PC-3 (cell line): ENCODE measurements at regions not wholly inside any gene's neighbourhood (a gene's known extent, or its start where the extent isn't known, plus 50 kb on each side); places are given as distances from the start of the nearest gene placed in this dataset.
A peak's percentile ranks its signal among the peaks of the same experiment; 100 is the strongest.

Experiments used
- ATAC-seq: fragments of 200-7000 bp; cut with Tn5 transposase; 2 replicates; pipeline ENCODE4 v1.9.1; 2020; ENCODE audit warnings: mild to moderate bottlenecking, moderate library complexity
- BruUV-seq: library from RNA; stranded (reverse); fragments of 400-500 nt; replicated peaks from 2 replicates; lab custom pipeline; 2021; lab: Mats Ljungman, UMichigan
- CTCF ChIA-PET: fragments of 300-600 bp; sonication (Branson Sonifier 250); formaldehyde crosslinking; loops from one replicate; lab custom pipeline; 2022; ENCODE audit warnings: antibody characterized with exemption; lab: Charles Lee
- POLR2A ChIA-PET: fragments of 300-600 bp; sonication (Branson Sonifier 250); formaldehyde crosslinking; loops from one replicate; lab custom pipeline; 2022; ENCODE audit warnings: antibody characterized with exemption; ENCODE audit not compliant: unreplicated experiment; lab: Charles Lee
- DNase-seq: peaks from one replicate; pipeline ENCODE4 v3.0.0-alpha.2; 2015
- H2AFZ ChIP-seq: fragments of 300-600 bp; sonication (generic); 2 replicates; pipeline ENCODE4 v1.6.0; 2016; ENCODE audit warnings: antibody characterized with exemption, low read length
- H3F3A ChIP-seq: fragments of 300-600 bp; sonication (generic); one replicate; pipeline ENCODE4 v1.6.0; 2017; ENCODE audit warnings: antibody characterized with exemption, low read length, control low read depth, mild to moderate bottlenecking; ENCODE audit not compliant: unreplicated experiment
- H3K27ac ChIP-seq: fragments of 300-600 bp; sonication (generic); 2 replicates; pipeline ENCODE4 v1.5.1; 2016; ENCODE audit warnings: mild to moderate bottlenecking, low read length
- H3K27me3 ChIP-seq: fragments of 300-600 bp; sonication (generic); 2 replicates; pipeline ENCODE4 v1.6.1; 2016; ENCODE audit warnings: low read length, mixed read lengths
- H3K36me3 ChIP-seq: fragments of 300-600 bp; sonication (generic); 2 replicates; pipeline ENCODE4 v1.6.1; 2016; ENCODE audit warnings: low read depth, mixed run types, low read length, mixed read lengths
- H3K4me1 ChIP-seq: fragments of 300-600 bp; sonication (generic); 2 replicates; pipeline ENCODE4 v1.5.1; 2016; ENCODE audit warnings: low read length; ENCODE audit not compliant: insufficient read depth
- H3K4me2 ChIP-seq: fragments of 300-600 bp; sonication (generic); 2 replicates; pipeline ENCODE4 v1.6.0; 2016; ENCODE audit warnings: low read length
- H3K4me3 ChIP-seq: fragments of 300-600 bp; sonication (generic); 2 replicates; pipeline ENCODE4 v1.5.1; 2016; ENCODE audit warnings: mild to moderate bottlenecking, low read length, mixed read lengths
- H3K79me2 ChIP-seq: fragments of 300-600 bp; sonication (generic); 2 replicates; pipeline ENCODE4 v1.6.1; 2017; ENCODE audit warnings: low read length, mixed read lengths
- H3K9ac ChIP-seq: fragments of 300-600 bp; sonication (generic); 2 replicates; pipeline ENCODE4 v1.6.0; 2016; ENCODE audit warnings: mild to moderate bottlenecking, low read length
- H3K9me2 ChIP-seq: fragments of 300-600 bp; sonication (generic); replicated peaks from 2 replicates; pipeline ENCODE4 v1.6.1; 2016; ENCODE audit warnings: mixed run types, low read length, mixed read lengths
- H3K9me3 ChIP-seq: fragments of 300-600 bp; sonication (generic); 2 replicates; pipeline ENCODE4 v1.6.1; 2016; ENCODE audit warnings: low read length, mixed read lengths
- H4K20me1 ChIP-seq: fragments of 300-600 bp; sonication (generic); 2 replicates; pipeline ENCODE4 v1.6.1; 2016; ENCODE audit warnings: low read length, mixed read lengths
- CTCF ChIP-seq: fragments of 300-600 bp; sonication (generic); conservative IDR thresholded peaks from 2 replicates; pipeline ENCODE4 v1.5.1; 2017; ENCODE audit warnings: antibody characterized with exemption, low read depth, mild to moderate bottlenecking, low read length
- EZH2 ChIP-seq: fragments of 300-600 bp; sonication (generic); IDR thresholded peaks from one replicate; pipeline ENCODE4 v1.6.1; 2017; ENCODE audit warnings: antibody characterized with exemption, mild to moderate bottlenecking, low read length; ENCODE audit not compliant: unreplicated experiment
- EZH2phosphoT487 ChIP-seq: fragments of 300-600 bp; sonication (generic); IDR thresholded peaks from 2 replicates; pipeline ENCODE4 v1.6.1; 2018; ENCODE audit warnings: mild to moderate bottlenecking, antibody characterized with exemption, low read length, borderline replicate concordance
- intact Hi-C: fragments of 100-400 bp; cut with micrococcal nuclease; formaldehyde crosslinking; loops from 2 replicates; pipeline ENCODE4 v1.9.0; 2023

DNA sequence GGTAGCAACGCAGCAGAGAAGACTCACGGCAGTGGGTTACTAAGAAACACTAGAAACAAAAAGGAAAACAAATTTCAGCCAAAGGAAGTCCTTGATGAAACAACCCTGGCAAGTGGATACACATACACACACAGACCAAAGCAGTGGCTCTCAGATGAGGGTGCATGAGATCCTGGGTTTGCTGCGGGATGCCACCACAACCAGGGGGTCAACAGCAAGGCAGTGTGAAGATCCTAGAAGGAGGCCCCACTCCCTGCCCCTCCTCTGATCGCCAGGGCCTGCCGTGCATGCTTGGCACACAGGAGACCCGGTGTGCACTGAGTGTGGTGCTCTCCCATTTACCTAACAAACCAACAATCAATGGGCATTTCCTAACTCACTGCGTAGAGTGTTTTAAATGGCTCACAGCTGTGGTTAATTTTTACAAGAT, 252.3 kb upstream of the KLF14 start:
- Histone ChIP-seq H3K4me3 (no peak overlapping the region), H3K9ac (no peak overlapping the region), H3K79me2 (no peaks in the 10 kb centered on the region; the same call in 1 of the 2 replicates), H3K36me3 (no peaks in the 10 kb centered on the region), H3K27ac (no peak overlapping the region), H3F3A (no peaks in the 10 kb centered on the region), H3K4me2 (no peak overlapping the region), H4K20me1 (no peaks in the 10 kb centered on the region), H2AFZ (no peak overlapping the region), H3K9me2 (no peaks in the 10 kb centered on the region), H3K4me1 (peaks cover 3% of the 10 kb centered on the region; the same call in 1 of the 2 replicates), H3K9me3 (no peaks in the 10 kb centered on the region), H3K27me3 (no peaks in the 10 kb centered on the region)
- TF ChIP-seq EZH2 (no peak), EZH2phosphoT487 (no peak), CTCF (no peak)
- ChIA-PET POLR2A (no interaction called here), CTCF (no interaction called here)
- no TSS peak for BruUV-seq
- no peak for ATAC-seq
- intact Hi-C loops, result no loop called here
- DNase-seq, result no peak

DNA sequence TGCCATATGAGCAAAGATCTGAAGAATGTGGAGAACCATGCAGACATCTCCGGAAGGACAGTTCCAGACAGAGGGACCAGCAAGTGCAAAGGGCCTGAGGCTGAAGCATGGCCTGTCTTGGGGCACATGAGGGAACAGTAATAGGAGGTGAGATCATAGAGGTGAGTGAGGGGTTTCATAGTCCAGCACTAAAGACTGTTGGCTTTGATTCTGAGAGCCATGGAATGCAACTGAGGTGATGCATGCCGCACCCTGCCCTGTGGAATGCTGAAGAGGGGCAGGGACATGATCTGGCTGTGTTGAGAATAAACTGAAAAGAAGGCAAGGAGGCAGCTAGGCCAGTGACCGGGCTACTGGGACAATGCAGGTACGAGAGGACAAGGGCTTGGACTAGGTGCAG, 253.1 kb upstream of the KLF14 start:
- DNase-seq (peak; percentile 26), ATAC-seq (peak; percentile 31)
- H3K4me2 ChIP-seq, result no peak overlapping the region
- no TSS peak for BruUV-seq
- POLR2A ChIA-PET, result no interaction called here
- H3K79me2 ChIP-seq, result no peaks in the 10 kb centered on the region
- H3K9me2 ChIP-seq, result no peaks in the 10 kb centered on the region
- no peak for TF ChIP-seq EZH2phosphoT487
- TF ChIP-seq CTCF, result no peak
- no peak for TF ChIP-seq EZH2
- H3K4me1 ChIP-seq, result peaks cover under 1% of the 10 kb centered on the region; the same call in 1 of the 2 replicates
- no peak overlapping the region for H3K9ac ChIP-seq
- CTCF ChIA-PET, result no interaction called here
- no peak overlapping the region for H3K27ac ChIP-seq
- H3K9me3 ChIP-seq, result no peaks in the 10 kb centered on the region
- no peak overlapping the region for H2AFZ ChIP-seq
- H3K4me3 ChIP-seq, result no peak overlapping the region
- no peaks in the 10 kb centered on the region for H3K27me3 ChIP-seq
- H3K36me3 ChIP-seq, result no peaks in the 10 kb centered on the region
- intact Hi-C loops, result no loop called here
- no peaks in the 10 kb centered on the region for H3F3A ChIP-seq
- H4K20me1 ChIP-seq, result no peaks in the 10 kb centered on the region

DNA sequence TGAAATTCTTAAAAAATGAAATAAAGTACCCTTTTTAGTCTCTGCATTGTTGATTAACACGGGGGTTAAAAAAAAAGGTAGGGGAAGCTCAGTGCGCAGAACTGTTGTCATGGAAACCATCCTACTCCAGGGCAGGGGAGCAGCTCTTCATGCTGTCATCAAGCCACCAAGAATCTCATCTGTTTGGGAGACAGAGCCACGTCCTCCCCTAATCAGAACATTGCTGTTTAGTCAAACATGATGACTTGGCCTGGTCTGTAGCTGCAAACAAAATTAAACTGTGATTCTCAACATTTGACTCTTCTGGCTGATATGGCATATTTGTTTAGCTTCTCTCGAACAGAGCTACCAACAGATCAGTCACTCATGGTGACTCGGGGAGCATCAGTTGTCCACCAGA, 254.4 kb upstream of the KLF14 start:
- H3K79me2 ChIP-seq, result no peaks in the 10 kb centered on the region
- CTCF ChIA-PET, result no interaction called here

More for the DNA sequence above, 254.4 kb upstream of the KLF14 start:
- no peak for DNase-seq
- intact Hi-C loops, result no loop called here
- POLR2A ChIA-PET, result interaction anchor here (0.7 kb wide), 2 partner anchors 182 to 360 kb away, joined by 4 to 7 read pairs; no protein-coding TSS in a partner anchor
- Histone ChIP-seq H4K20me1 (no peaks in the 10 kb centered on the region), H3K27me3 (no peaks in the 10 kb centered on the region), H3K9me2 (no peaks in the 10 kb centered on the region), H3K27ac (no peak overlapping the region), H2AFZ (no peak overlapping the region), H3K36me3 (no peaks in the 10 kb centered on the region), H3K4me2 (no peak overlapping the region), H3K9me3 (no peaks in the 10 kb centered on the region), H3K4me1 (no peaks in the 10 kb centered on the region; the same call in 1 of the 2 replicates), H3F3A (no peaks in the 10 kb centered on the region), H3K9ac (no peak overlapping the region), H3K4me3 (no peak overlapping the region)
- no peak for ATAC-seq
- TF ChIP-seq CTCF (no peak), EZH2phosphoT487 (no peak), EZH2 (no peak)
- no TSS peak for BruUV-seq
